ENCODE measurements at regions not wholly inside any gene's neighbourhood (a gene's known extent, or its start where the extent isn't known, plus 50 kb on each side); places are given as distances from the start of the nearest gene placed in this dataset.

GRCh38 chr6:114611696-114612095 lies 268.9 kb upstream of the HS3ST5 start:
- TF ChIP-seq CTCF (IDR thresholded peaks at IDR 0.05; ENCODE audit: insufficient read depth, low read depth, low read length) (no peak), EZH2 (IDR thresholded peaks at IDR 0.05; ENCODE audit: insufficient read depth, low read length) (no peak)

All from astrocyte (in vitro differentiated cells and primary cell).